AG04450 (cell line): ENCODE measurements at regions not wholly inside any gene's neighbourhood (a gene's known extent, or its start where the extent isn't known, plus 50 kb on each side); places are given as distances from the start of the nearest gene placed in this dataset.

Source experiments
- CTCF ChIA-PET: fragments of 300-600, 350-600 bp; formaldehyde crosslinking; extraction: SDS; loops from one replicate; lab custom pipeline; 2022; ENCODE audit warnings: antibody characterized with exemption, inconsistent platforms; lab: Charles Lee
- POLR2A ChIA-PET: fragments of 350-600 bp; formaldehyde crosslinking; extraction: SDS; loops from one replicate; lab custom pipeline; 2021; ENCODE audit warnings: antibody characterized with exemption, inconsistent platforms; lab: Yijun Ruan, JAX
- DNase-seq: peaks from one replicate; pipeline ENCODE4 v3.0.0-alpha.2; 2011; ENCODE audit warnings: low read depth, low spot score
- H3K27ac ChIP-seq: one replicate; pipeline ENCODE4 v1.5.1; 2012; ENCODE audit warnings: low read depth, low read length, control low read depth
- H3K27me3 ChIP-seq: one replicate; pipeline ENCODE4 v1.6.0; 2012; ENCODE audit warnings: low read length; ENCODE audit not compliant: control insufficient read depth, insufficient read depth
- H3K4me3 ChIP-seq: 2 replicates; pipeline ENCODE4 v1.5.1; 2011; ENCODE audit warnings: mild to moderate bottlenecking, low read depth, low read length, control low read depth
- H3K9me3 ChIP-seq: 2 replicates; pipeline ENCODE4 v1.5.1; 2012; ENCODE audit warnings: low read length; ENCODE audit not compliant: control insufficient read depth, insufficient read depth
- CTCF ChIP-seq: IDR thresholded peaks from 2 replicates; pipeline ENCODE4 v1.5.1; 2011; ENCODE audit warnings: low read depth, low read length, control low read depth, inconsistent platforms

DNA sequence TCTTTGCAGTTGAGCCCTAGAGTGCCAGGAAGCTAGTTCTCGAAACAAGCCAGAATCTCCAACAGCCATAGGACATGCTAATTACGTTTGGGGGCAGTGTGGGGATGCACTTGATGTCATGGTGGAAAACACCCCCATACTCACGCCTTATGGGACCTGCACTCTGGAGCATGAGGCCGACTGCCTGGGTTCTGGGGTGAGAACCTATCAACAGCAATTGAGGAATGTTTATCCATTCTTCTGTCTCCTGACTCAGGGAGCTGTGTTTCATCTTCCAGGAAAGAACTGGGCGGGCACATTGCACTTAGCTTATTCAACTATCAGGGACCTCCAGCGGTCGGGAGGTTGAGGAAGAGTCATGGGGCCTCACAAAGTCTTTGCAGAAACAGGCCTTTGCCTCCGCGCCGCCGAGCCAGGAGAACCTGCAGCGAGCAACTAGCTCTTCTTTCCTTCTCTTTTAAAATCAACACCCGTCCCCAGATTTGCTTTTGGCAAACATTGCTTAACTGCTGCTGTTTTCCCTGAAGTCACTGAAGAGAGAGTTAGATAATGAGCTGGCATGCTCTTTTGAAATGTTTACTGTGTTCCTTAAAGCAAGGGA lies 226.1 kb upstream of the DIO3 start:
- Histone ChIP-seq H3K27ac (no peak overlapping the region), H3K27me3 (peaks cover 2% of the 10 kb centered on the region), H3K4me3 (no peak overlapping the region), H3K9me3 (peaks cover 5% of the 10 kb centered on the region; the same call in 1 of the 2 replicates)
- POLR2A ChIA-PET: no interaction called here
- TF ChIP-seq CTCF: no peak
- CTCF ChIA-PET: no interaction called here
- no peak for DNase-seq

- no peak for TF ChIP-seq CTCF
- no peak for DNase-seq
- H3K27me3 ChIP-seq: peaks cover 2% of the 10 kb centered on the region
- H3K27ac ChIP-seq: no peak overlapping the region
- H3K4me3 ChIP-seq: no peak overlapping the region
- no peaks in the 10 kb centered on the region; the same call in 1 of the 2 replicates for H3K9me3 ChIP-seq
- ChIA-PET POLR2A (no interaction called here), CTCF (no interaction called here)
Measured at GRCh38 chr14:101336183-101336582, 225.1 kb upstream of the DIO3 start.

DNA sequence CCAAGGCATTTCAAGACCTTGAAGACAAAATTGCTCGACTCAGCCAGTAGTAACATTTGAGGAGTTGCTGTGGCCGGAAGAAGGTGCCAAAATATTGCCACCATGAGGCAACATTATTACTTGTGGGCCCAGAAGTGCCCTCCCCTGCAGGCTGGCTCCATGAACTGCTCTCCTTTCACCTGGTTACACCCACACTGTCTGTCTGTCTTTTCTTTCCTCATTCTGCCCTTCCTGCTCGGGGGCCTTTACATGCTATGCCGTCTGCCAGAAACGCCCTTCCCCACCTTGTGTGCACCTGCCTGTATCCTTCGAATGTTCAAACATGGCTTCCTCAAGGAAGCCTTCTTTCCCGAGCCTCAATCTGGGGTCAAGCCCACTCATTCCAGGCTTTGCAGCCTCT lies 224.2 kb upstream of the DIO3 start:
- Histone ChIP-seq H3K27me3 (peaks cover 2% of the 10 kb centered on the region), H3K27ac (no peak overlapping the region), H3K9me3 (no peaks in the 10 kb centered on the region), H3K4me3 (no peak overlapping the region)
- no peak for TF ChIP-seq CTCF
- ChIA-PET CTCF (no interaction called here), POLR2A (no interaction called here)
- no peak for DNase-seq

- H3K27ac ChIP-seq: no peak overlapping the region
- H3K4me3 ChIP-seq: no peak overlapping the region
- POLR2A ChIA-PET: no interaction called here
- no peaks in the 10 kb centered on the region for H3K9me3 ChIP-seq
- no peak for TF ChIP-seq CTCF
- CTCF ChIA-PET: no interaction called here
- no peak for DNase-seq
- H3K27me3 ChIP-seq: peaks cover 2% of the 10 kb centered on the region
Measured at GRCh38 chr14:101340556-101340955, 220.7 kb upstream of the DIO3 start.

GRCh38 chr14:101347893-101348777 lies 213.2 kb upstream of the DIO3 start:
- no peak for TF ChIP-seq CTCF
- Histone ChIP-seq H3K9me3 (peaks cover 12% of the 10 kb centered on the region), H3K27ac (no peak overlapping the region), H3K27me3 (no peaks in the 10 kb centered on the region), H3K4me3 (no peak overlapping the region)
- CTCF ChIA-PET: no interaction called here
- POLR2A ChIA-PET: no interaction called here
- no peak for DNase-seq
